LNCAP (cell line): ENCODE measurements at regions not wholly inside any gene's neighbourhood (a gene's known extent, or its start where the extent isn't known, plus 50 kb on each side); places are given as distances from the start of the nearest gene placed in this dataset.

Experiments used
- CTCF ChIP-seq: fragments of 450-650 bp; IDR thresholded peaks from 2 replicates; pipeline ENCODE4 v1.5.1; 2017; ENCODE audit warnings: mild to moderate bottlenecking

- TF ChIP-seq CTCF = no peak
Observed at GRCh38 chr6:111997853-111998208, 56.1 kb upstream of the CCN6 start.

- TF ChIP-seq CTCF = no peak
Observed at GRCh38 chr6:112002307-112002706, 51.6 kb upstream of the CCN6 start.
